ENCODE measurements at regions not wholly inside any gene's neighbourhood (a gene's known extent, or its start where the extent isn't known, plus 50 kb on each side); places are given as distances from the start of the nearest gene placed in this dataset.

- TF ChIP-seq POLR2A (IDR thresholded peaks at IDR 0.05) (no peak), CTCF (IDR thresholded peaks at IDR 0.05) (no peak)
These were observed 207.0 kb downstream of the SIPA1L2 start for GRCh38 chr1:232422898-232423297.

Measured in vagina (tissue), 2 donors.